Stomach smooth muscle (tissue), 2 donors: ENCODE measurements at regions not wholly inside any gene's neighbourhood (a gene's known extent, or its start where the extent isn't known, plus 50 kb on each side); places are given as distances from the start of the nearest gene placed in this dataset.

Source experiments
- H3K27ac ChIP-seq: one replicate; pipeline ENCODE4 v1.7.0; 2013; ENCODE audit warnings: mild to moderate bottlenecking, low read length, inconsistent platforms
- H3K27me3 ChIP-seq, 2 donors: one replicate each; pipeline ENCODE4 v1.7.0; 2013; ENCODE audit warnings: low read length in 2 of 2; ENCODE audit not compliant: insufficient read depth in 2 of 2, control insufficient read depth in 1 of 2
- H3K36me3 ChIP-seq, 2 donors: one replicate each; pipeline ENCODE4 v1.7.0; 2013; ENCODE audit warnings: low read length in 2 of 2; ENCODE audit not compliant: control insufficient read depth in 2 of 2, insufficient read depth in 2 of 2
- H3K4me1 ChIP-seq: one replicate; pipeline ENCODE4 v1.7.0; 2013; ENCODE audit warnings: low read length; ENCODE audit not compliant: control insufficient read depth, insufficient read depth
- H3K4me3 ChIP-seq, 2 donors: one replicate each; pipeline ENCODE4 v1.7.0; 2013; ENCODE audit warnings: low read length in 2 of 2
- H3K9ac ChIP-seq, 2 donors: one replicate each; pipeline ENCODE4 v1.7.0; 2013; ENCODE audit warnings: low read length in 2 of 2, mild to moderate bottlenecking in 1 of 2
- H3K9me3 ChIP-seq, 2 donors: one replicate each; pipeline ENCODE4 v1.7.0; 2013; ENCODE audit warnings: low read length in 2 of 2; ENCODE audit not compliant: control insufficient read depth in 2 of 2
- donor health status: healthy.
- donor health status: Pancreatic carcinoma.

DNA sequence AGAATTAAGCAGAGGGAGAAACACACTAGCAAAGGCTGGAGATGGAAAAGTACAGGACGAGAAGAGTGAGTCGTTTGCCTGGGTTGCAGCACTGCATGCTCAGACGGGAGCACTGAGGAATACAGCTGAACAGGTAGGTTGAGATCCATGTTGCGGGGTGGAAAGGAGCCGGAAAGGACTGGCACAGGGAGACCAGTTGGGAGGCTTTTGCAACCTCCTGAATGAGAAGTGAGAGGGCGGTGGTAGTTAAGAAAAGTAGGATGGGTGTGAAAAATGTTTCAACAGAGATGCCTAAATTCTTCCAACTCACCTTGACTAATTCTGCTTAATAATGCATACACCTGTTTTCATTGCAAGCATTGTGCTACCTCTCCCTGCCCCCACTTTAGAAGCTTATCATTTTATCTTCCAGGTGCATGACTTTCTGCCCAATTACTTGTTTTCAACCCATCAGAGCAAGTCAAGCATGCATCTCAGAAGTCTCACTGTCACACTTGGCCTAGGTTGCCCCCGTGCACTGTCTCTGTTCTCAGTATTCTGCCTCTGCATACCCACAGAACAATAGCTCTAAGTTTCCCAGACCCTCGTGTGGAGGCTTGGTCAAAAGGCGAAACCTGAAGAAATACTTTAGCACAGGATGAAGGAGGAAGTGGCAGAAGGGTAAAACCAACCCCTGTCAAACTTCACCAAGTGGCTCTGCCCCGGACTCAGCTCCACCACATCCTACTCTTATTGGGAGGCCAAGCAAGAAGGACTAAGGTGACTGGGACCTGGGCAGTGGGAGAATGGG is 199.3 kb upstream of the BCL6 start:
- H3K27me3 ChIP-seq: no peaks in the 10 kb centered on the region
- no peaks in the 10 kb centered on the region for H3K36me3 ChIP-seq
- no peak overlapping the region for H3K27ac ChIP-seq
- H3K9me3 ChIP-seq: no peaks in the 10 kb centered on the region
- no peak overlapping the region for H3K9ac ChIP-seq
- no peak overlapping the region for H3K4me3 ChIP-seq
- no peaks in the 10 kb centered on the region for H3K4me1 ChIP-seq

DNA sequence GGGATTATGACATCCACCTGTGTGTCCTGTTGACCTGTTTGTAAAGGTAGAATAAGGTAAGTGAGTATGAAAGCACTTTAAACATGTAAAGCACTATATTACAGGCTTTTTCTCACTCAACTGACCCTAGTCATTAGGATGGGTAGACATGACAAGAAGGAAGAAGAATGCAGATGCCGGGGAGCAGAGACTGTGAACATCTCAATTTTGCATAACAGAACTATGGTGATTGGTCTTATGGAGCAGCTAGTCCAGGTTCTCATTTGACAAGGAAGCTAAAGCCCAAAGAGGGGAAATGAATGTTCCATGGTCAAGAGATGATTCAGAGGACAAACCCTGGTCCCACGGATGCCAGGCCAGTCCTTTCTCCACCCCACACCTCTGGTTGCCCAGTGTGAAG is 200.1 kb upstream of the BCL6 start:
- Histone ChIP-seq H3K4me1 (no peaks in the 10 kb centered on the region), H3K36me3 (no peaks in the 10 kb centered on the region)

DNA sequence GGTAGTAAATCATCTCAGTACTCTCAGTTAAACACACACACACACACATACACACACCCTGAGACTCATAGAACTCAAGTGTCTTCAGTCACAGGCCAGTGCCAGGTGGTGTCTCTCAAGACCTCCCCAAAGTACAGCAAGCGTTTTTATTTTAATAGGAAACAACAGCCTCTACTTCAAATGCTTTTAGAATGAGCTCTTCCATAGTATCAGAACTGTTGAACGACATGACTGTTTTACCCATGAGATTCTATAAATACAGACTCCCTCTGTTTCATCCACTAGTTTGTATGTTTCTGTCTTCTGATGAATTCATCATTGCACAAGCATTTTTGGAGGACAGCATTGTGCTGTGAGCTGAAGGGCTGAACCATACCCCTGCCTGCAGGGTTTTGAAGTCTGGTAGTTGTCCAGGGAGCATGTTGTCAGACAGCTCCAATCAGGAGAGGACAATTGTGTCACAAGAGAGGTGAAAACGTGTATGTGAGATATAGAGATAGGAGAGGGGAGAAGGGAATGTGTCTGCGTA is 201.0 kb upstream of the BCL6 start:
- H3K9me3 ChIP-seq: no peaks in the 10 kb centered on the region

More for the DNA sequence above, 200.1 kb upstream of the BCL6 start:
- no peak overlapping the region for H3K9ac ChIP-seq
- H3K27me3 ChIP-seq: no peaks in the 10 kb centered on the region
- H3K9me3 ChIP-seq: no peaks in the 10 kb centered on the region
- no peak overlapping the region for H3K27ac ChIP-seq
- H3K4me3 ChIP-seq: no peak overlapping the region

DNA sequence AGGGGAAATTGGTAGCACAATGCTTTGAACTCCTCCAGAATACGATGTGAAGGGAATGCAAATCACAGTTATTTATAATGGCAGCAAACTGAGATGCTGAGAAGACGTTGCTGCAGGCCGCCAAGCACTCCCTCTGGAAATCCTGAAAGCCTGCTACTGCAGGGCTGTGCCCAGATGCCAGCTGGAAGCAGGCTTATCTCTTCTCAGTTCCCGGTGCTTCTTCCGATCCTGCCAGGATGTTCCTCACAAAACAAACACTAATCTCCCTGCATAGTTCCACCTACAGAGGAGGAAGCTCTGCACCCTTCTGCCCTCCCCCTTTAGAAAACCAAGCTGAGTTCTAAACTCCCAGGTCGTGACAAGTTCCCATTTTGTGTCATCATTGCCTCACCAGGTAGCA is 201.7 kb upstream of the BCL6 start:
- Histone ChIP-seq H3K36me3 (no peaks in the 10 kb centered on the region), H3K27me3 (no peaks in the 10 kb centered on the region), H3K4me1 (no peaks in the 10 kb centered on the region), H3K9me3 (no peaks in the 10 kb centered on the region), H3K9ac (no peak overlapping the region), H3K27ac (no peak overlapping the region), H3K4me3 (no peak overlapping the region)

More for the DNA sequence above, 201.0 kb upstream of the BCL6 start:
- Histone ChIP-seq H3K36me3 (no peaks in the 10 kb centered on the region), H3K27me3 (no peaks in the 10 kb centered on the region), H3K9ac (no peak overlapping the region), H3K27ac (no peak overlapping the region), H3K4me1 (no peaks in the 10 kb centered on the region), H3K4me3 (no peak overlapping the region)

DNA sequence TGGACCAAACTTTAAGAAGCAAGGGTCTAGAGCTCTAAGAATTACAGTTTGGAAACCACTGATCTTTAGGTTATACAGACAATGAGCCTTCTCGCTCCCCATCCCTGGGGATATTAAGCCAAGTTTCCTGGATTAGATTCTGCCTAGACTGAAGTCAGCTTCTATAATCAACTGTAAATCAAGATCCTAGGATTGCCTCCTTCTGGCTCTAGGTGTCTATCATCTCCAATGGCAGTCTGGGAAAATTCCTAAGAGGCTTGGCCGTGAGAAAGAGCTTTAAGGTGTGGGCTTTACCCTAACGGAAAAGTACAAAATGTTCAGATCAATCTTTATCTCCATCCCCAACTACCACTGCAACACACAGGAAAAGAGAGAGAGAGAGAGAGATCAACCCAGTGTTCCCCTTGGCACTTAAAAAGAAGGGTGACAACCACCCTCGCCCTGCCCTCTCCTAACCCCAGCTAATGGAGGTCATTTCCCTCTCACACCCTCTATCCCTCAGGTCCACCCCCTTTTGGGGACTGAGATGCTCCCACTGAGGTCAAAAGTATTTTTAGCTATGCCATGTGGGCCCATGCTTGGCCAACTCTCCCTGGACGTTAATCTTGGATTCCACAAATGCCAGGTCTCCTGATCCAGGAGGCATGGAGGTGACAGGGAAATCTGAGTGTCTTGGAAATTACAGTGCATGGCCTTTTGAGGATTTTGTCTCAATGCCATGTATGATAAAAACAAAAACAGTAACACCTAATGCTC is 202.8 kb upstream of the BCL6 start:
- Histone ChIP-seq H3K36me3 (no peaks in the 10 kb centered on the region), H3K27ac (no peak overlapping the region), H3K27me3 (no peaks in the 10 kb centered on the region), H3K4me3 (no peak overlapping the region), H3K9me3 (no peaks in the 10 kb centered on the region), H3K4me1 (no peaks in the 10 kb centered on the region), H3K9ac (no peak overlapping the region)

DNA sequence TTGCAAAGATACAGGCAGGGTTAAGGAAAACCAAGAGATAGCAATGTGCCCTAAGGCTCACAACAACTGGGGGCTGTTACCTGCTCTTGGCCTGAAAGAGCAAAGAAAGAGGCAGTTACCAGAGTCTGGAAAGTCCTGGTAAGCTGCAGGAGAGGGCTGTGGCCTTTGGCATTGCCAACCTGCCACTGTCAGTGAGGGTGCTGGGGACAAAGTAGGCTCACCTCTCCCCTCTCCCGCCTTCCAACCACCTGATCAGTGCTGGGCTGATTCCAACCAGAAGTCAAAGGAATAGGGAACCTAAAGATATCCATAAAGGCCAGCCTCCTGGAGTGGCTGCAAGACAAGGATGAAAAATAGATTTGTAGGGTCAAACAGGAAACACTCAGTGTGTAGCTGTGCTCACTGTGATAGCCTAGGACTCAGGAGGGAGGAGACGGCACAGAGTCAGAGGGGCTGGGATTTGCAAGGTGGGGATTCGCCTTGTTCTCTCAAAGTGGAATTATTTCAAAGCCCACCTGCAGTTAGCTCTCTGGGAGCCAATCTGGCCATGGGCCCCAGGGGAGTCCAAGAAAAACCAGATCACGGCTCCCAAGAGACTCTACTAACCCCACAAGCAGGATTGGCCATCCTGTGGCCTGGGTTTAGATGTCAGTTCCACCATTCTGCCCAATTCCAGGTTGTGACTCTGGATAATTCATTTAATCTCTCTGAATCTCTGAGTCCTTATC is 204.0 kb upstream of the BCL6 start:
- Histone ChIP-seq H3K9ac (no peak overlapping the region), H3K27ac (no peak overlapping the region), H3K27me3 (no peaks in the 10 kb centered on the region), H3K4me3 (no peak overlapping the region), H3K4me1 (no peaks in the 10 kb centered on the region), H3K36me3 (no peaks in the 10 kb centered on the region), H3K9me3 (no peaks in the 10 kb centered on the region)

DNA sequence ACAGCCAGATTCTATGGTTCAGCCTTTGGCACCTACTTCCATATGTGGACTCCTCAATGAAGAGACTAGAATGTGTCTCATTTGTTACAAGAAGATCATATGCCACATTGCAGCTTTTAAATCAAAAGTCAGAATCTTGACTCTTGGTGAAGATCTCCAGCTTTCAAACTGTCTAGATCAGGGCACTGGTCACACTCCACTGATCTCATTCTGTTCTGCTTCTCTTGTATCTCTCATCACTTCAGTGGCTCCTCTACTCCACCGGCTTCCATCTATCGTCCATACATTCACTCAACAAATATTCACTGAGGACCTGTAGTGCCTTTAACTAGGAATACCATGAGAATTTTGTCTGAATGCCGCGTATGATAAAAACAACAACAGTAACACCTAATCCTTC is 203.3 kb upstream of the LPP start:
- no peak overlapping the region for H3K4me3 ChIP-seq
- no peaks in the 10 kb centered on the region for H3K4me1 ChIP-seq
- H3K36me3 ChIP-seq: no peaks in the 10 kb centered on the region
- no peaks in the 10 kb centered on the region for H3K27me3 ChIP-seq
- H3K9me3 ChIP-seq: no peaks in the 10 kb centered on the region
- no peak overlapping the region for H3K27ac ChIP-seq
- no peak overlapping the region for H3K9ac ChIP-seq

DNA sequence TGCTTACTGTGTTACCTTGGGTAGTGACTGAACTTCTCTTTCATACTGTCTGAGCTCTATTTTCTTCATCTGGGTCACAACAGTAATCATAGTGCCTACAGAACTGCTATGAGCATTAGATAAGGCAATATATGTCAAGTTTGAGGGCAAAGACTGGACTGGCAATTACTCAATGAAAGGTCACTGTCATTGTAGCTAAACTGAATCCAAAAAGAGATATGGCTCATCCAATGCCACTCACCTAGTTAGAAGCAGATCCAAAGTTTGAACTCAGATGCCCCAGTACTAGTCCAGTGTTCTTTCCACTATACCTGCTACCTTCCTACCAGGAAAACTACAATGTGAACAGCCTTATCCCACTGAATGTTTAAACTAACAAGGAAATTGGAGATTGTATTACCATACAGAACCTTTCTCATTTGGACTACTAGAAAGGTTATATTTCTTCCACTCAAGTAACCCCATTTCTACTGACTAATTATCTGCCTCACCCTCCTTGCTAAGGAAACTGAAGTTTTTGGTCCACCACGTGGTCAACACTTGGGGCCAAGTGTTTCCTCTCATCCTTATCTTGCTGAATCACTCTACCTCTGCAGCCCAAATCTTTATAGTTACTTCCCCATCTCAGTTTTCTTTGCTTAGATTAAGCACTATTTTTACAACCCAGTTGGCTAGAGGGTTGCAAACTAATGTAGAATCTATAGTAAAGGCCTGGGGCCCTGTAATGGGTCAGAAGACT is 202.3 kb upstream of the LPP start:
- Histone ChIP-seq H3K27me3 (no peaks in the 10 kb centered on the region), H3K4me1 (no peaks in the 10 kb centered on the region), H3K4me3 (no peak overlapping the region), H3K27ac (no peak overlapping the region), H3K9ac (no peak overlapping the region), H3K9me3 (no peaks in the 10 kb centered on the region), H3K36me3 (no peaks in the 10 kb centered on the region)

DNA sequence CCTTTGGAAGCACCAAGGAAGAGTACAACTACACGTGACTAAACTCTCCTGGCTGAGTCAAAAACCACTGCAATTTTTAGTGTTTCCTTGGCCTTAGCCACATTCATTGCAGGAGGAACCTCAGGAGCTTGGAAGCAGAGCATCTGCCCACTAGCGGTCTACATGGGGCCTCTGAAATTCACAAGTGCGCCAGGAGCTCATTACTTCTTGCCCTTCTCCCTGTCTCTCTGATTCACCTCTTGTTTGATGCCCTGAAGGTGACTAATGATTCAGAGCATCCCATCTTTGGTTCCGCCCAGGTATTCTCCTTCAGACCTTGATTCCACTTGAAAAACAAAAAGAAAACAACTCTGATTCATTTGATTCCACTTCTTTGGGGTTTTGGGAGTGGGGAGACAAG is 201.1 kb upstream of the LPP start:
- Histone ChIP-seq H3K9ac (no peak overlapping the region), H3K27ac (no peak overlapping the region), H3K4me3 (no peak overlapping the region), H3K36me3 (no peaks in the 10 kb centered on the region), H3K4me1 (no peaks in the 10 kb centered on the region), H3K27me3 (no peaks in the 10 kb centered on the region), H3K9me3 (no peaks in the 10 kb centered on the region)

DNA sequence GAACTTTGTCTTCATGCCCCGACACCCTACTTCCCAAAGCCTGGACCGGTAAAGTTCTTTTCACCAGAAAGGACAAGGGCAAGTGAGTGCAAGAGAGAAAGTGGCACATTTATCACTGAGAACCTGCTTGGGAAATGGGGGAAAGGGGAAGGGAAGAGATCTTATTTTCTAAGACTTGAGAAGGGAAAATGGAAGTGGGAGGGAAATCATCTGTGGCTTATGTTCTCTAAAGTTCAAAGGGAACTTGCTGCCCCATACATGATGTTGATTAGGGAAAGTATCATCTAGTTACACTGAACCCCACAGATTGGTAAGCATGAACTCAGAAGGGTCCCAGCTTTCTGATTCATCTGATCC is 199.5 kb upstream of the LPP start:
- Histone ChIP-seq H3K9ac (no peak overlapping the region), H3K9me3 (no peaks in the 10 kb centered on the region), H3K27me3 (no peaks in the 10 kb centered on the region), H3K36me3 (no peaks in the 10 kb centered on the region), H3K4me3 (no peak overlapping the region), H3K4me1 (no peaks in the 10 kb centered on the region), H3K27ac (no peak overlapping the region)
